ENCODE measurements at regions not wholly inside any gene's neighbourhood (a gene's known extent, or its start where the extent isn't known, plus 50 kb on each side); places are given as distances from the start of the nearest gene placed in this dataset.

- Histone ChIP-seq H3K23me2 (ENCODE audit: low read depth, low read length) (no peaks in the 10 kb centered on the region), H3K14ac (ENCODE audit: insufficient read length) (no peak overlapping the region), H3K4me3 (ENCODE audit: extremely low read depth in 1 of 4, insufficient read depth in 2 of 4, low read depth in 3 of 4, low read length in 4 of 4) (no peak overlapping the region), H3K18ac (ENCODE audit: extremely low read depth, low read length) (no peak overlapping the region), H2BK20ac (ENCODE audit: low read length) (no peak overlapping the region), H2BK5ac (ENCODE audit: low read depth, low read length) (no peak overlapping the region), H4K8ac (ENCODE audit: extremely low read depth, insufficient read depth, low read length) (no peak overlapping the region), H4K20me1 (replicated peaks in 1 of 2; ENCODE audit: control insufficient read depth in 1 of 2, insufficient read depth in 2 of 2, low read length in 2 of 2) (no peaks in the 10 kb centered on the region), H3K27me3 (replicated peaks in 1 of 4; ENCODE audit: control insufficient read depth in 3 of 4, extremely low read depth in 1 of 4, insufficient read depth in 3 of 4, low read length in 3 of 4) (no peaks in the 10 kb centered on the region), H3K27ac (ENCODE audit: low read depth, low read length) (no peak overlapping the region), H3K79me1 (ENCODE audit: low read depth, low read length) (no peaks in the 10 kb centered on the region), H3K9me3 (ENCODE audit: insufficient read depth in 2 of 2, low read depth in 1 of 2, low read length in 1 of 2) (no peaks in the 10 kb centered on the region), H3K9ac (replicated peaks in 1 of 4; ENCODE audit: extremely low read depth in 1 of 4, low read depth in 3 of 4, low read length in 3 of 4) (no peak overlapping the region), H2BK15ac (ENCODE audit: low read length) (no peak overlapping the region), H3K79me2 (ENCODE audit: control insufficient read depth in 1 of 2, insufficient read depth in 2 of 2, low read length in 2 of 2) (no peaks in the 10 kb centered on the region), H2AFZ (ENCODE audit: low read length) (no peak overlapping the region), H2BK12ac (ENCODE audit: low read depth, low read length) (no peak overlapping the region), H4K5ac (ENCODE audit: insufficient read length, low read depth, low read length) (no peak overlapping the region), H3K56ac (replicated peaks; ENCODE audit: insufficient read length, low read depth, low read length) (no peak overlapping the region), H4K91ac (replicated peaks; ENCODE audit: insufficient read length, low read length) (no peak overlapping the region), H3K4ac (replicated peaks; ENCODE audit: insufficient read length, low read depth, low read length) (no peak overlapping the region), H2AK5ac (ENCODE audit: low read depth, low read length) (no peak overlapping the region), H2BK120ac (replicated peaks; ENCODE audit: low read depth, low read length) (no peak overlapping the region), H3K4me1 (replicated peaks in 1 of 4; ENCODE audit: control insufficient read depth in 3 of 4, insufficient read depth in 4 of 4, low read length in 3 of 4) (no peaks in the 10 kb centered on the region), H3K36me3 (ENCODE audit: control insufficient read depth in 2 of 4, insufficient read depth in 4 of 4, low read length in 3 of 4) (no peaks in the 10 kb centered on the region), H3K23ac (ENCODE audit: insufficient read length) (no peak overlapping the region), H3K4me2 (ENCODE audit: insufficient read depth in 1 of 2, low read depth in 2 of 2, low read length in 2 of 2) (no peak overlapping the region)
- ChIA-PET CTCF (ENCODE audit: partially characterized antibody) (interaction anchor here (1.4 kb wide), 1 partner anchor 11 kb away, joined by 4 read pairs; no protein-coding TSS in a partner anchor), POLR2A (ENCODE audit: partially characterized antibody) (no interaction called here)
- DNase-seq (ENCODE audit: low read depth in 1 of 2, low spot score in 2 of 2) = no peak
- 97% methylated on average over 2 of the region's 2 CpGs; no CpG with 5 or more reads in 1 of the 2 experiments for WGBS, 2 experiments (ENCODE audit: extremely low coverage in 1 of 2, insufficient coverage in 1 of 2, insufficient read length in 1 of 2, insufficient replicate concordance in 2 of 2, low coverage in 1 of 2, low lambda C conversion rate in 2 of 2, missing lambda C conversion rate in 1 of 2)
- no peak for FAIRE-seq
- TF ChIP-seq JUND (IDR thresholded peaks at IDR 0.05; ENCODE audit: low read length) (no peak), ATF2 (IDR thresholded peaks at IDR 0.05; ENCODE audit: low read length) (no peak), CBX5 (IDR thresholded peaks at IDR 0.05; ENCODE audit: low read depth, low read length) (no peak), EGR1 (IDR thresholded peaks at IDR 0.05; ENCODE audit: borderline replicate concordance, low read depth, low read length) (no peak), HDAC2 (IDR thresholded peaks at IDR 0.05; ENCODE audit: borderline replicate concordance in 1 of 2, low read depth in 2 of 2, low read length in 2 of 2) (no peak), ASH2L (IDR thresholded peaks at IDR 0.05; ENCODE audit: low read length) (no peak), PHF8 (conservative IDR thresholded peaks at IDR 0.05; ENCODE audit: low read depth, low read length) (no peak), RAD21 (IDR thresholded peaks at IDR 0.05 in 1 of 2, conservative IDR thresholded peaks at IDR 0.05 in 1 of 2; ENCODE audit: low read depth in 2 of 2, low read length in 2 of 2) (no peak), KDM1A (IDR thresholded peaks at IDR 0.05; ENCODE audit: borderline replicate concordance, low read length) (no peak), CEBPB (IDR thresholded peaks at IDR 0.05; ENCODE audit: low read depth, low read length) (no peak), MAX (IDR thresholded peaks at IDR 0.05) (no peak), SIX5 (IDR thresholded peaks at IDR 0.05; ENCODE audit: low read depth, low read length) (no peak)
Observed at GRCh38 chr3:94544131-94544789, 481.4 kb downstream of the NSUN3 start.

Data from H1 (cell line).